DOHH2 (cell line): ENCODE measurements at regions not wholly inside any gene's neighbourhood (a gene's known extent, or its start where the extent isn't known, plus 50 kb on each side); places are given as distances from the start of the nearest gene placed in this dataset.

Source experiments
- H3F3A ChIP-seq: fragments of 200-600 bp; sonication (generic), shearing (Covaris generic); 2 replicates; pipeline ENCODE4 v1.6.0; 2016; ENCODE audit warnings: antibody characterized with exemption, mild to moderate bottlenecking; ENCODE audit not compliant: control insufficient read depth, insufficient read depth
- H3K27ac ChIP-seq: fragments of 200-600 bp; sonication (generic); 2 replicates; pipeline ENCODE4 v1.5.1; 2014; ENCODE audit warnings: low read depth, mild to moderate bottlenecking, low read length, moderate library complexity
- H3K27me3 ChIP-seq: fragments of 200-600 bp; sonication (generic); 2 replicates; pipeline ENCODE4 v1.6.1; 2014; ENCODE audit warnings: mild to moderate bottlenecking, low read length, mixed read lengths; ENCODE audit not compliant: control insufficient read depth
- H3K36me3 ChIP-seq: fragments of 200-600 bp; sonication (generic); 2 replicates; pipeline ENCODE4 v1.6.1; 2014; ENCODE audit warnings: mild to moderate bottlenecking, low read length, moderate library complexity, mixed read lengths; ENCODE audit not compliant: control insufficient read depth
- H3K4me1 ChIP-seq: fragments of 200-600 bp; sonication (generic); 2 replicates; pipeline ENCODE4 v1.6.1; 2014; ENCODE audit warnings: mild to moderate bottlenecking, low read length, mixed read lengths; ENCODE audit not compliant: control insufficient read depth
- H3K4me2 ChIP-seq: fragments of 200-600 bp; sonication (generic); 2 replicates; pipeline ENCODE4 v1.6.0; 2014; ENCODE audit warnings: mild to moderate bottlenecking, low read length, moderate library complexity
- H3K4me3 ChIP-seq: fragments of 200-600 bp; sonication (generic); 2 replicates; pipeline ENCODE4 v1.5.1; 2014; ENCODE audit warnings: mild to moderate bottlenecking, low read length, mixed read lengths
- H3K79me2 ChIP-seq: fragments of 200-600 bp; sonication (generic); 2 replicates; pipeline ENCODE4 v1.6.1; 2014; ENCODE audit warnings: mild to moderate bottlenecking, low read length, mixed read lengths; ENCODE audit not compliant: control insufficient read depth
- H3K9me2 ChIP-seq: fragments of 200-600 bp; sonication (generic); replicated peaks from 2 replicates; pipeline ENCODE4 v1.6.1; 2014; ENCODE audit warnings: mild to moderate bottlenecking, low read length, mixed read lengths; ENCODE audit not compliant: control insufficient read depth
- H3K9me3 ChIP-seq: fragments of 200-600 bp; sonication (generic); 2 replicates; pipeline ENCODE4 v1.6.1; 2014; ENCODE audit warnings: antibody characterized with exemption, low read length, mixed read lengths; ENCODE audit not compliant: control insufficient read depth, insufficient read depth
- H4K20me1 ChIP-seq: fragments of 200-600 bp; sonication (generic); 2 replicates; pipeline ENCODE4 v1.6.0; 2014; ENCODE audit warnings: low read depth, mild to moderate bottlenecking, antibody characterized with exemption, low read length, moderate library complexity; ENCODE audit not compliant: control insufficient read depth, insufficient read depth
- EZH2phosphoT487 ChIP-seq: fragments of 200-600 bp; sonication (generic); IDR thresholded peaks from 2 replicates; pipeline ENCODE4 v1.6.1; 2017; ENCODE audit warnings: borderline replicate concordance, mild to moderate bottlenecking, antibody characterized with exemption, low read length, moderate library complexity, mixed read lengths
- TF ChIP-seq, protein P1 (sequence below): fragments of 200-600 bp; sonication (generic); IDR thresholded peaks from one replicate; pipeline ENCODE4 v1.5.1; 2014; ENCODE audit warnings: antibody characterized with exemption, mild to moderate bottlenecking, low read depth, low read length; ENCODE audit not compliant: poor library complexity, severe bottlenecking

DNA sequence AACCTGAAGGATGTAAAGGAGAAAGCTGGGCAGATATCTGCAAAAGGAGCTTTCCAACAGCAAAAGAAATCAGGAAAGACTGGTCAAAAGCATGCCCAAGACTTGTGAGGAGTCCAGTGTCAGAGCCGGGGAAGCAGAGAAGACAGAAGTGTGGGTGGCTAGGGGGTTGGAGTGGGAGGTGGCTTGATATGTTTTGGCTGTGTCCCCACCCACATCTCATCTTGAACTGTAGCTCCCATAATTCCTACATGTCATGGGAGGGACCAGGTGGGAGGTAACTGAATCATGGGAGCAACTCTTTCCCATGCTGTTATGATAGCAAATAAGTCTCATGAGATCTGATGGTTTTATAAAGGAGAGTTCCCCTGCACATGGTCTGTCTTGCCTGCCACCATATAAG lies 84.9 kb downstream of the INHBA start:
- H3K4me2 ChIP-seq = no peak overlapping the region
- no peak overlapping the region for H3K4me3 ChIP-seq
- no peak overlapping the region for H3K27ac ChIP-seq
- H3K9me3 ChIP-seq = no peaks in the 10 kb centered on the region
- TF ChIP-seq EZH2phosphoT487 = no peak
- no peaks in the 10 kb centered on the region for H3K36me3 ChIP-seq
- H4K20me1 ChIP-seq = no peaks in the 10 kb centered on the region
- no peaks in the 10 kb centered on the region for H3K79me2 ChIP-seq
- H3K9me2 ChIP-seq = no peaks in the 10 kb centered on the region
- H3K27me3 ChIP-seq = no peaks in the 10 kb centered on the region
- H3F3A ChIP-seq = no peaks in the 10 kb centered on the region
- no peaks in the 10 kb centered on the region for H3K4me1 ChIP-seq

DNA sequence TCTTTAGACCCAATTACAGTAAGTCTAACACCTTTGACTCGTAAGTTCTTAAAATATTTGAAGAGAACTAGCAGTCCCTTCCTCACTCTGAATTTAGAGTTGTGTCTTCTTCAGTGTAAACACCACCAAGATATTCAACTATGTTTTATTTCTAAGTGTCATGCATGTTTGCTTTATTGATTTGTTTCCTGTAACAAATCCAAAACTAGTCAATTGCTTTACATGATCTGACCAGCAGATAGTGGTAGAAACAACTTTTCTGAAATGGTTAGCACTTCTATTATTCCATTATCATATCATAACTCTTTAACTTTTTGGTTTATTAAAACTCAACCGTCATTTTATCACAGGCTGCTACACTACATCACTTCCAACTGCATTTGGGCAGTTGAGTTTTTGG lies 90.1 kb downstream of the INHBA start:
- no peak overlapping the region for H3K4me3 ChIP-seq

DNA sequence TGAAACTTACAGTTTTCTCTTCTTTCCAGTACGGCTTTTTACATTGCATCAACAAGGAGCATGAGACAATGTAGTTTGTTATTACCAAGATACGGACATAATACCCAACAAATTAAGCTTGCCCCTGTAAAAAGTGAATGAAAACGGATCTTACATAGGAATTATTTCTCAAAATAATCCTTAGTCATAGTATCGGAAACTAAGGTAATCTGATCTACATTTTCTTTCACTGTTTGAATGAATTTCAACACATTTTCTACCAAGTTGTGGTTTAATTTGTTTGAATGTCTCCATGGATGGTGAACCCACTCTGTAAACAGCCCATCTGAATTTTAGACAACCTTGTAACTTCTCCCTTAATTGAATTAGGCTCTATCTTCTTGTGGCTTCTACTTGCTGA lies 90.5 kb downstream of the INHBA start:
- Histone ChIP-seq H3K79me2 (no peaks in the 10 kb centered on the region), H3K27me3 (no peaks in the 10 kb centered on the region), H3K4me3 (no peak overlapping the region), H3K4me2 (no peak overlapping the region), H3K4me1 (no peaks in the 10 kb centered on the region), H3F3A (no peaks in the 10 kb centered on the region), H3K9me3 (no peaks in the 10 kb centered on the region), H3K27ac (no peak overlapping the region), H3K9me2 (no peaks in the 10 kb centered on the region), H4K20me1 (no peaks in the 10 kb centered on the region), H3K36me3 (no peaks in the 10 kb centered on the region)
- TF ChIP-seq, protein P1, sequence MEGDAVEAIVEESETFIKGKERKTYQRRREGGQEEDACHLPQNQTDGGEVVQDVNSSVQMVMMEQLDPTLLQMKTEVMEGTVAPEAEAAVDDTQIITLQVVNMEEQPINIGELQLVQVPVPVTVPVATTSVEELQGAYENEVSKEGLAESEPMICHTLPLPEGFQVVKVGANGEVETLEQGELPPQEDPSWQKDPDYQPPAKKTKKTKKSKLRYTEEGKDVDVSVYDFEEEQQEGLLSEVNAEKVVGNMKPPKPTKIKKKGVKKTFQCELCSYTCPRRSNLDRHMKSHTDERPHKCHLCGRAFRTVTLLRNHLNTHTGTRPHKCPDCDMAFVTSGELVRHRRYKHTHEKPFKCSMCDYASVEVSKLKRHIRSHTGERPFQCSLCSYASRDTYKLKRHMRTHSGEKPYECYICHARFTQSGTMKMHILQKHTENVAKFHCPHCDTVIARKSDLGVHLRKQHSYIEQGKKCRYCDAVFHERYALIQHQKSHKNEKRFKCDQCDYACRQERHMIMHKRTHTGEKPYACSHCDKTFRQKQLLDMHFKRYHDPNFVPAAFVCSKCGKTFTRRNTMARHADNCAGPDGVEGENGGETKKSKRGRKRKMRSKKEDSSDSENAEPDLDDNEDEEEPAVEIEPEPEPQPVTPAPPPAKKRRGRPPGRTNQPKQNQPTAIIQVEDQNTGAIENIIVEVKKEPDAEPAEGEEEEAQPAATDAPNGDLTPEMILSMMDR = no peak
- no peak for TF ChIP-seq EZH2phosphoT487

More for the DNA sequence above, 90.1 kb downstream of the INHBA start:
- H3F3A ChIP-seq = no peaks in the 10 kb centered on the region
- H4K20me1 ChIP-seq = no peaks in the 10 kb centered on the region
- TF ChIP-seq EZH2phosphoT487 = no peak
- TF ChIP-seq, protein P1 = no peak
- H3K4me1 ChIP-seq = no peaks in the 10 kb centered on the region
- no peaks in the 10 kb centered on the region for H3K27me3 ChIP-seq
- H3K9me3 ChIP-seq = no peaks in the 10 kb centered on the region
- H3K79me2 ChIP-seq = no peaks in the 10 kb centered on the region
- no peak overlapping the region for H3K4me2 ChIP-seq
- no peaks in the 10 kb centered on the region for H3K9me2 ChIP-seq
- no peak overlapping the region for H3K27ac ChIP-seq
- H3K36me3 ChIP-seq = no peaks in the 10 kb centered on the region

DNA sequence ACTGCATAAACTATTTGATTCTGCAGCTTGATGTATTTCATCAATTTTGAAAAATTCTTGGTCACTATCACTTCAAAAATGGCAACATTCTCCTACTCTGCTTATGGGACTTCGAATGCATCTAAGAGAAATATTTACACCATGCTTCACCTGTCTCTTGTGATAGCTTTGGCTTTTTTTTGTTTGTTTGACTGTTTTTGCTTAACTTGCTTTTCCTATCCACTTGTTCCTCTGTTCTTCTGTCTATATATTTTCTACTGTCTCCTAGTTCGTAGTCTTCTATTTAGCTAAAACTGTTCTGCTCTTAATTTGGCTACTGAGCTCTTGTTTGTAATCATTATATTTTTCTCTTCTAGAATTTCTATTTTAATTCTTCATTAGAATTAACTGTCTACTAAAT lies 94.4 kb downstream of the INHBA start:
- no peaks in the 10 kb centered on the region for H3K36me3 ChIP-seq
- no peak for TF ChIP-seq EZH2phosphoT487
- TF ChIP-seq, protein P1 = no peak
- no peaks in the 10 kb centered on the region for H4K20me1 ChIP-seq
- no peaks in the 10 kb centered on the region for H3K79me2 ChIP-seq
- no peaks in the 10 kb centered on the region for H3K4me1 ChIP-seq
- no peaks in the 10 kb centered on the region for H3K27me3 ChIP-seq
- H3K27ac ChIP-seq = no peak overlapping the region
- H3K9me2 ChIP-seq = no peaks in the 10 kb centered on the region
- H3F3A ChIP-seq = no peaks in the 10 kb centered on the region
- no peak overlapping the region for H3K4me3 ChIP-seq
- no peak overlapping the region for H3K4me2 ChIP-seq
- no peaks in the 10 kb centered on the region for H3K9me3 ChIP-seq
